AG04450 (cell line): ENCODE measurements at regions not wholly inside any gene's neighbourhood (a gene's known extent, or its start where the extent isn't known, plus 50 kb on each side); places are given as distances from the start of the nearest gene placed in this dataset.
"Not testable (repeated sequence)": the region's sequence is repeated elsewhere in the genome, so short reads cannot be mapped to it uniquely, and the experiment has no call there.

Experiments
- CTCF ChIA-PET: fragments of 300-600, 350-600 bp; formaldehyde crosslinking; extraction: SDS; loops from one replicate; lab custom pipeline; 2022; ENCODE audit warnings: antibody characterized with exemption, inconsistent platforms; lab: Charles Lee
- POLR2A ChIA-PET: fragments of 350-600 bp; formaldehyde crosslinking; extraction: SDS; loops from one replicate; lab custom pipeline; 2021; ENCODE audit warnings: antibody characterized with exemption, inconsistent platforms; lab: Yijun Ruan, JAX
- DNase-seq: peaks from one replicate; pipeline ENCODE4 v3.0.0-alpha.2; 2011; ENCODE audit warnings: low read depth, low spot score
- H3K27ac ChIP-seq: one replicate; pipeline ENCODE4 v1.5.1; 2012; ENCODE audit warnings: low read depth, low read length, control low read depth
- H3K27me3 ChIP-seq: one replicate; pipeline ENCODE4 v1.6.0; 2012; ENCODE audit warnings: low read length; ENCODE audit not compliant: control insufficient read depth, insufficient read depth
- H3K4me3 ChIP-seq: 2 replicates; pipeline ENCODE4 v1.5.1; 2011; ENCODE audit warnings: mild to moderate bottlenecking, low read depth, low read length, control low read depth
- H3K9me3 ChIP-seq: 2 replicates; pipeline ENCODE4 v1.5.1; 2012; ENCODE audit warnings: low read length; ENCODE audit not compliant: control insufficient read depth, insufficient read depth
- CTCF ChIP-seq: IDR thresholded peaks from 2 replicates; pipeline ENCODE4 v1.5.1; 2011; ENCODE audit warnings: low read depth, low read length, control low read depth, inconsistent platforms

- Histone ChIP-seq H3K9me3 (no peaks in the 10 kb centered on the region), H3K27ac (no peak overlapping the region), H3K4me3 (no peak overlapping the region), H3K27me3 (no peaks in the 10 kb centered on the region)
- POLR2A ChIA-PET = no interaction called here
- DNase-seq = no peak
- TF ChIP-seq CTCF = no peak
- CTCF ChIA-PET = no interaction called here
Observed at GRCh38 chr3:72077473-72078259, 292.7 kb upstream of the PROK2 start.

- DNase-seq, H3K4me3 ChIP-seq, H3K9me3 ChIP-seq, POLR2A ChIA-PET, H3K27me3 ChIP-seq, H3K27ac ChIP-seq, CTCF ChIA-PET: not testable (repeated sequence)
Observed at GRCh38 chr3:72075848-72076247, 290.9 kb upstream of the PROK2 start.

GRCh38 chr3:72071624-72072023 is 286.7 kb upstream of the PROK2 start:
- no peak for DNase-seq
- Histone ChIP-seq H3K4me3 (no peak overlapping the region), H3K27ac (no peak overlapping the region), H3K27me3 (peaks cover 3% of the 10 kb centered on the region), H3K9me3 (no peaks in the 10 kb centered on the region)
- ChIA-PET POLR2A (no interaction called here), CTCF (no interaction called here)
- TF ChIP-seq CTCF = no peak

- TF ChIP-seq CTCF = no peak
- DNase-seq = no peak
- POLR2A ChIA-PET = no interaction called here
- H3K27me3 ChIP-seq = peaks cover 3% of the 10 kb centered on the region
- no peak overlapping the region for H3K27ac ChIP-seq
- CTCF ChIA-PET = no interaction called here
- H3K4me3 ChIP-seq = no peak overlapping the region
- H3K9me3 ChIP-seq = no peaks in the 10 kb centered on the region
Observed at GRCh38 chr3:72070005-72070404, 285.1 kb upstream of the PROK2 start.

GRCh38 chr3:72069543-72069942 is 284.6 kb upstream of the PROK2 start:
- H3K4me3 ChIP-seq = no peak overlapping the region
- no peak overlapping the region for H3K27ac ChIP-seq
- CTCF ChIA-PET = no interaction called here
- POLR2A ChIA-PET = no interaction called here
- TF ChIP-seq CTCF = no peak
- no peaks in the 10 kb centered on the region for H3K9me3 ChIP-seq
- DNase-seq = no peak
- H3K27me3 ChIP-seq = peaks cover 3% of the 10 kb centered on the region
